Right forelimb (tissue), 1 donor: ENCODE measurements at regions not wholly inside any gene's neighbourhood (a gene's known extent, or its start where the extent isn't known, plus 50 kb on each side); places are given as distances from the start of the nearest gene placed in this dataset.

Experiments used
- DNase-seq: peaks from one replicate; pipeline ENCODE4 v3.0.0-alpha.2; 2018

DNA sequence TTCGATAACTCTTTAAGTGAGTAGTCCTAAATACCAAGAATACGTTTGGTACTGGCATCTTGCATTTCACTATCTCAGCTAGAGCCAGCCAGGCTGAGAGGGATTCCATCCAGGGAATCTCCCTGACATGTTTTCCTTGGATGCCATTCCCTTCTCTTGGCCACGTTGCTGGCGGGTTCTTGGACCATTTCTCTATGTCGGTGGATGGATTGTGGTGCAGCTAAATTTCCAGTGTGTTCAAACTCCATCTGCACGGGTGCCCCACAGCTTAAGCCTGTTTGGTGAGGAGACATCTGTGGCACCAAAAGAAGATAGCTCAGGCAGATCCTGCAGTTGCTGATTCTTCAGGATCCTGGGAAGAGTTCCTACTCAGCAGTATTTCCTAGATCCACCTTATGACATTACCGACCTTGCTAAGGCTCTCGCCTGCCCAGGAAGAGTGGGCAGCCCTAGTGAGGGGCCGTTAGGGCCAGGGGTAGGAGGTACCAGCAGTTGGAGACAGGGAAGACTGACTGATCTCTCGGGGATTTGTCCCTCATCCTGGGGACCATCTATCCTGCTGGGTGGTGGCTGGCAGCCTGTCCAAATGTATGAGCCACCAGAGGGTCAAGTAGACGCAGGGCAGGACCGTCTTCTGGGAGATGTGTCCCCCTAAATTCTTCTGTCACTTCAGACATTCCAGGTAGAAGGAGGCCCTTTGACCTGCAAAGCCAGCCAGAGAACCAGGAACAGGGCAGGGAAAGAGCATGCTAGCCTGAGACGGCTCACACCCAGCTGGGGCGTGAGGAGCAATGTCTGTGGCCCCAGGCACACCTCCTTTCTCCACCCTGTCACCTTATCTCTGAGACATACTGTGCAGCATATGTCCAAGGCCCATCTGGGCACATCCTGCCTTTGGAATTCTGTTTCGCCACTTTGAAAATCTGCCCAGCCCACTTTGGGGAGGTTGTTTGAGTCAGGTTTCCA is 72.6 kb upstream of the CAPRIN2 start:
- no peak for DNase-seq

DNA sequence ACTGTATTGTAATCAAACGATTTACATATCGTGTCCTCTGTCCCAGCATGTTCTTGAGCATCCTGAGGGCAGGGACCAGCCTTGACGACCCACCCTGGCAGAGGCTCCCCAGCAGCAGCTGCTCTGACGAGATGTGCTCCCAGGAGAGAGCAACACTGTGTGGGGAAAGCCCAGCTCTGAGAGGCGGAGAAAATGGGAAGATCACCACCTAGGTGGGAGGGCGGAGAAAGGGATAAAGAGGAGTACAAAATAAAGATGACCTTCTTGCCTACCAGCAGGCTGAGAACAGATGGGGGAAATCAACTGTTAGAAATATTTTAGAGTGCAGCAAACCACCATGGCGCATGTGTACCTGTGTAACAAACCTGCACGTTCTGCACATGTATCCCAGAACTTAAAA is 71.5 kb upstream of the CAPRIN2 start:
- DNase-seq = no peak

DNA sequence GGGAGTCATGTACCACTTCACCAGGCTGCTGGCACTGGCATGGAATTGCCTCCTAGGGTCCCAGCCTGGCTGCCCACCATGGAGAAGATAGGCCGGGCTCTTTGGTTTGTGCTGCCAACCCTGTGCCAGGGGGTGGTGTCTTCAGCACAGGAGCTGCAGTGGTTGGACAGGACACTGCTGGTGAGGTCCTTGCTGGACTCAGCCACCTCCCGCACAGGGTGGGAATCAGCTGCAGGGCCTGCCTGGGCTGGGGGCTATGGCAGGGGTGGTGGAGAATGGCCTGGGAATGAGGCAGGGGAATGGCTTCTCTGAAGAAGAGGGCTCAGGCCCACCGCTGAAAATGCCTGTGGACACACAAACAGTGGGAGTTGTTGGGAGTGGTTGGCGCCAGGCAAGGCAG is 70.6 kb upstream of the CAPRIN2 start:
- DNase-seq = no peak

DNA sequence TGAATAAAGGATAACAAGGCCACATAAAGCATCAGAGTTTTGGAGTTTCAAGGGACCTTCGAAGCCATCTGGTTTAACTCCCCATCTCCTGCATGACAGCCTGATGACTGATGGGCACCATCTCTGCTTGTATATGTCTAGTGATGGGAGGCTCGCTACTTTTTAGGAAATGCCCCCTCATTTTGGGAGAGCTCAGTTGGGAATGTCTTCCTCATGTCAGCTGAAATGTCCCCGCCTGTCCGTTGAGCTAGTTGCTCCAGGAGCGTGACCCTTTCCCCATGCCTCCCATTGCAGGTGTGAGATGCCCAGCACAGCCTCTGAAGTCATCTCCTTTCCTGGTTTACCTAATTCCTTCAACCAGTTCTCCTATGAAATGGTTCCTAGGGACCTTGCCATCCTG is 69.6 kb upstream of the CAPRIN2 start:
- DNase-seq = no peak

DNA sequence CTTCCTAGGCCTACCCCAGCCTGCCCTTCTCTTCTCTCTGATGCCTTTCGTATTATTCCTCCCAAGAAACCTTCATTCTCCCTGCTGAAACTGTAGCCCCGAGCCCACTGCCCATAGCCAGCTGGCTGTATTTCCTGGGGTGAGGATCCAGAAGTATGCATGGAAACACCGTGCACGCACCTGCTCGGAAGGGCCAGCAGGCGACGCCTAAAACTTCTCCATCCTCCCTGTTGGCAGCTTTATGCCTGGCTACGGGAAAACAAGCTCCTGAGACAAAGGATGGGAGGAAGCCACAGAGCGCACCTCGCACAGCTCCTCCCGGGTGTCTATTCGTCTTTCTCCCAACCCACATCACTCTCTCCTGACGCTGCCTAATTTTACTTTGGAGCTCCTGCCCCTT is 69.0 kb upstream of the CAPRIN2 start:
- DNase-seq = no peak

DNA sequence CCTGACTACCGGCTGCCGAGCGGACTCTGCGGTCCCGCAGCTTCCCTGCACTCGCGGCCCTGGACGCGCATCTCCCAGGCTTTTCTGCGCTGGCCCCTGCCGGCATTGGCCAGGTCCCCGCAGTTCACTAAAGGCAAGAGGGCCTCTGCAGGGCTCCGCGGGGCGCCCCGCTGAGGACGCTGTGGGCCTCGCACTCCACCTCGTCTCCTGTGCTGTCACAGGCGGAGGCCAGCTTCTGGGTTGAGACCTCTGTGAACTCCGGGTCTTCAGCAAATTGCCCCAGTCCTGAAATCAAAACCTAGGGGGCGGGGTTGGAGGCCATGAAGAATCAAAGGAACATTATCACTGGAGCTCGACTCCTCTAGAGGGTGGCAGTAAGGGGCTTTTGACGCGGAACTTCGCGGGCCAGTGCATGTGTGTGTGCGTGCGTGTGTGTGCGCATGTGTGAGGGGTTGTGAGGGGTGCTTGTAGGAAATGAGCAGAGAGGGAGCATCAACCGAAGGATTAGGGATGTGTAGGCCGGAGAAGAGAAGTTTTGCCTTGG is 68.5 kb upstream of the CAPRIN2 start:
- peak; percentile 70 for DNase-seq

DNA sequence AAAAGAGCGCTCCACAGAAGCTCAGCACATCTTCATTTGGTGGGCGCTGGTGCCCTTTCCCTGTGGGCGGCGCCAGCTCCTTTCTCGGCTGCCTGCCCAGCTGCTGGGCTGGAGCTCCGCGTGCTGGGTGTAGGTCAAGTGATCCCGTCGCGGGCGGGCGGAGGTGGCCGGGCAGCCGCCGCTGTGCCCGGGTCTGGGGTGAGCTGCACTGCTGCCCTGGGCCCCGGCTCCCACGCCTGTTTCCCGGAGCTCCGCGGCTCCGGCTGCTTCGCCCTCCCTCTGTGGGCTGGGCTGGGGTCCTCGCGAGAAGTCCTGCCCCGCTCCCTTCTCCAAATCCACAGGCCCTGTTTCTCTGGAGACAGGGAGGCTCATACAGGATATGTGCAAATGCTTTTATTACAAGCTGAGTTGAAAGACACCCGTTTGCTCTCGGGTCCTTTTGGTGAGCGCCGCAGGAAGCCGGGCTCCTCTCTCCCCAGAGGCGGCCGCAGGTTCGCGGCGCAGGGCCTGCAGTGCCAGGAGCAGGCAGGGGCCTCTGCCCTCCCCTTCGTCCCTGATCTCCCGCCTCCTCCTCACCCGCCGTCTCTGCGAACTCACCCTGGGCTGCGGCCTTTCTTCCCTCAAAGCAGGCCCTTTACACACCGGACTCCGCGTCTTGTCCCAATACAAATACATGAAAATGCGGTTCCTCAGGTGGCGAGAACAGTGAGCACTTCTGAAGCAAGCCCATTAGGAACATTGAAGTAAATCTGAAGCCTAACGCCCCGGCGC is 67.8 kb upstream of the CAPRIN2 start:
- DNase-seq = peak; percentile 83

DNA sequence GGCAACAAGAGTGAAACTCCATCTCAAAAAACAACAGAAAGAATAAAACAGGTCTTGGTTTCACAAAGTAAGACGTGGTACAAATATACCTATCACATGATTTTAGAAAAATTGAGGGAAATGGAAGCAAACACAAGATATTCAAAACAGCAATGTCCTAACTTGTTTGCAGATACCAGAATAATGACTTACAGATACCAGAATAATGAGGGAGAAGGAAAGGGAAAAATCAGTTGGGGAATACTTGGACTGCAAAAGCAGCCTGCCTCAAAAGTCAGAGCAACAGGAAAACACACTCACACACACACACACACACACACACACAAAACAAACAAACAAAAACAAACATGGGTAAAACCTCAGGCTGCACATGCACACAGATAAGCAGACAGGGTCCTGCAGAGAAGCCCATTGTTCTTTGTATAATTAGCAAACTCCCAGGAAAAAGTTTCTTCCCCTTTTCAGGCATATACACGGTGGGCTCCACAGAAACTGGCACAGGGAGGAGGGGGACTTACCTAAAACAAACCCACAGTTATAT is 65.7 kb upstream of the CAPRIN2 start:
- DNase-seq = no peak

DNA sequence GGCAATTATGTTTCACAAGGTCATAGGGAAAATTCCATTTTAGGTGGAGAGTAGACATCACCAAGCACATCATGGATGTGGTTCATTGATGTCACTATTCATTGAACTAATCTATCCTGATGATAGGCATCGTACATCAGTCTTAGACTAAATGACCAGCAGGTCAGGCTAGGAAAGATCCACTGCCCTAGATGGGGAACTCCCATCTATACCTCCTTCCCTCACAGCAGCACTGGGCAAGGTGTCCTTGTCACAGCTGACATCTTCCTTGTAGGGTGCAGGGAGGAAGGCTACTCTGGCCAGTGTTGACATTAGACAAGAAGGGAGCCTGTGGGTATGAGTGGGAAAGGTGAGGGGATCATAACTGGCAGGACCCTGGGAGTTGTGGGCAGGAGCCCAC is 63.8 kb upstream of the CAPRIN2 start:
- no peak for DNase-seq

DNA sequence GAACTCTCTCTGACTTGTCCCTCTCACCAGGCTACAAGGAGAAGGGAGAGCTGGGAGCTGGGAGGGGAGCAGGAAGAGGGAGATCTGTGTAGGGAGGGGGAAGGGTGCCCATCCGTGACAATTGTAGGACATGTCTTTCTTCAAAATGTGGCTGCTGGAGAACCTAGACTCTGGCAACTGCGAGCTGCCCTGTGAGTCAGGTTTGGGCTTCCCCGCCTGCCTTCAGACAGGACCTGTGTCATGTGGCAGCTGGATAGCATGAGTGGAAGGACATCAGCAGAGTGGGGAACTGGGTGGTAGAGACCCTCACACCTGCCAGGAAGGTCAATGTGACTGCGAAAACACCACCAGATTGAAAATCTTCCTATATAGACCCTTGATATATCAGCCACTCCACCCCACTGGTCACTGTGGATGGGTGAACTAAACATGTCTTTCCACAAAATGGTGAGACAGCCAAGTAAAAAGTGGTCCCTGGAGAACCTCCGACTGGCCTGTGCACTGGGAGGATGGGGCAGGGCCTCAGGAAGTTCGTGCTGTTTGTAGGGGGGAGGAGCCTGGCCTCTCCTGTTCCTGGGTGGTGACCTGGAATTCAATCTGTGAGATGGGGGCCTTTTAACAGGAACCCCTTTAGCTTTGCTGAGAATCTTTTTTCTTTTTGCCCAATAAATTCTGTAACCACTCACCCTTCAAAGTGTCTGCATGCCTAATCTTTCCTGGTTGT is 62.2 kb upstream of the CAPRIN2 start:
- no peak for DNase-seq

DNA sequence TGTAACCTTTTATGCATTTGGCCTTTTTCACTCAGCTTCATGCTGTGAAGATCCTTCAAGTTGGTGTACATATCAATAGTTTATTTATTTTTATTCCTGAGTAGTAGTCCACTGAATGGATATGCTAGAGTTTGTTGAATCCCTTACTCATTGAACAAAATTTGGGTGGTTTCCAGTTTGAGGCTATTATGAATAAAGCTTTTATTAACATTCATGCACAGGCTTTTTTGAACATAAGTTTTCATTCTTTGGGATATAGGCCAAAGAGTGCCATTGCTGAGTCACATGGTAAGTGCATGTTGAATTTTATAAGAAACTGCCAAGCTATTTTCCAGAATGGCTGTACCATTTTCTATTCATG is 59.5 kb upstream of the CAPRIN2 start:
- no peak for DNase-seq

DNA sequence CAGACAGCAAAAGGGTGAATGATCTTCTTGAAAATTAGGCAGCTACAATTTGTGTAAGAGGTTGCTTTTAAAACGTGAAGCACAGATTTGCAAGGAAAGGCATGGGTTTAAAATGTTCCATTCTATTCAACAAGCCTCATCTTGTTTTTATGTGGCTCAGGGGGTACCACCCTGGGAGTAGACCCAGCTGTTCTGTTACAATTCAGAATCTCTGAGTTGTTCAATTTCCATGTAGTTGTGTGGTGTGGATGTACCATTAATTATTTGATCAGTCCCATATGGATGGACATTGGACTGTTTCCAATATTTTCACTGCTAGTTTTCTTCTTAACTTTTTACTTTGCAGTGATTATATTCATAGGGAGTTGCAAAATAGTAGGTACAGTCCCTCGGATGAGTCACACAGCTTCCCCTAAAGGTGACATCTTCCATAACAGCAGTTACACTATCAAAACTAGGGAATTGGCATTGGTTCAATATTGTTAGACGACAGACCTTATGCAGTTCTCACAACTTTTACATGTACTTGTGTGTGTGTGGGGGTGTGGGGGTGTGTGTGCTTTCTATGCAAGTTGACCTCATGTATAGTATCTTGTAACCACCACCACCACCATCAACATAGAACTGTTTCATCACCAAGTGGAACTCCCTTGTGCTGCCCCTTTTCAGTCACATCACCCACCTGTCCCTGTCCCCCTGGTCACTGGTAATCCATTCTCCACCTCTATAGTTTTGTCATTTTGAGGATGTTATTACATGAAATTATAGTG is 59.0 kb upstream of the CAPRIN2 start:
- DNase-seq = no peak

DNA sequence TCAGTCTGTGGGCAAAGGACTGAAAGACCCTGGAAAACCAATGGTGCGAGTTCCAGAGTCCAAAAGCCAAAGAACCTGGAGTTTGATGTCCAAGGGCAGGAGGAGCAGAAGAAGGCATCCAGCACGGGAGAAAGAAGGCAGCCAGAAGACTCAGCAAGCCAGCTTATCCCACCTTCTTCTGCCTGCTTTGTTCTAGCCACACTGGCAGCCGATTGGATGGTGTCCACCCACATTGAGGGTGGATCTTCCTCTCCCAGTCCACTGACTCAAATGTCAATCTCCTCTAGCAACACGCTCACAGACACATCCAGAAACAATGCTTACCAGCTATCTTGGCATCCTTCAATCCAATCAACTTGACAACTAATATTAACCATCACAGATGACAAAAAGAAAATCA is 57.2 kb upstream of the CAPRIN2 start:
- DNase-seq = no peak

DNA sequence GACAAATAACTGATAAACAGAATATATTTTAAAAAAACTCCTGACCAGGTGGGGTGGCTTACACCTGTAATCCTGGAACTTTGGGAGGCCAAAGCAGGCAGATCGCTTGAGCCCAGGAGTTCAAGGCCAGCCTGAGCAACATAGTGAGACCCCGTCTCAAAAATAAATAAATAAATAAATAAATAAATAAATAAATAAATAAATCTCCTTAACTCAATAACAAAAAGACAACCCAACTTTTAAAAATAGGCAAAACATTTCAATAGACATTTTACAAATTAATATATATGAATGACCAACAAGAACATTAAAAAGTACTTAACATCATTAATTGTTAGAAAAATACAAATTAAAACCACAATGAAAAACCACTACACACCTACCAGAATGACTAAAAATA is 56.2 kb upstream of the CAPRIN2 start:
- DNase-seq = no peak

DNA sequence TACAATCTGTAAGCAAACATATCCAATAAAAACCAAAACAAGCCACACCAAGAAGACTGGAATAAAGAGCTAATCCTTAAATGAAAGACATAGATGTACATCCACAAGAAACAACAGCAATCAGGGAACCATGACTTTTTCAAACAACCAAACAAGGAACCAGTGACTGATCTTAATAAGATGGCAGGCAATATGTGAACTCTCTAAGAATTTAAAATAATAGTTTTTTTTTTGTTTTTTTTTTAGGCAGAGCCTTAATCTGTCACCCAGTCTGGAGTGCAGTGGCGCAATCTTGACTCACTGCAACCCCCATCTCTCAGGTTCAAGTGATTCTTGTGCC is 52.9 kb upstream of the CAPRIN2 start:
- DNase-seq = no peak

DNA sequence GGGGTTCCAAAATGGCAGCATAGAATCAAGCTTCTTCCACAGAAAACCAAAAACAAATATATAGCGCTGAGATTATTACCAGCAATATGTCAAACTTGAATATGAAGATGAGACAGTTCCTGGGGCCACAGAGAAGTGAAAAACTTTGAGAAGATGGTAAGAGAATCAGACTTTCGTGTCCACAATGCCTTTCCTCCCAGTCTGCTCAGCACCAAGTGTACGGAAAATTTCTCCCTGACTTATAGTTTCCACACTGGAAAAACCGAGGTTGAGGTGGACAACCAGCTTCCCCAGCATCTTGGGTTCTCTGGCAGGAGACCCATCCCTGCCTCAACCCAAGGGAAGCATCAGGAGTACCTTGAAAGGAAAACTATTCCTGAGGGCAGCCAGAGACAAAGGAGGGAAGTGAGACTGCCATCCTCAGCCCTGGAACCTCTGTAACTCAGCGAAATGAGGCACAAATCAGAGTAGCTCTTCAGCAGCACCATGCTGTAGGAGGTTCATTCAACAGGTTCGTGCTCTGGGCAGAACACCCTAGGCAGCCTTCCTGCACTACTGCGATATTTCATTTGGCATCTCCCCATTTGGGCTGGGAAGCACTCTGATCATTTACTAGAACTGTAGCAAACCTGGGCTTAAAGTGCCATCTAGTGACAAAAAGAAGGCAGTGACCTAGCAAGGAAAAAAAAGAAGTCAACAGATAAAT is 52.4 kb upstream of the CAPRIN2 start:
- DNase-seq = no peak

DNA sequence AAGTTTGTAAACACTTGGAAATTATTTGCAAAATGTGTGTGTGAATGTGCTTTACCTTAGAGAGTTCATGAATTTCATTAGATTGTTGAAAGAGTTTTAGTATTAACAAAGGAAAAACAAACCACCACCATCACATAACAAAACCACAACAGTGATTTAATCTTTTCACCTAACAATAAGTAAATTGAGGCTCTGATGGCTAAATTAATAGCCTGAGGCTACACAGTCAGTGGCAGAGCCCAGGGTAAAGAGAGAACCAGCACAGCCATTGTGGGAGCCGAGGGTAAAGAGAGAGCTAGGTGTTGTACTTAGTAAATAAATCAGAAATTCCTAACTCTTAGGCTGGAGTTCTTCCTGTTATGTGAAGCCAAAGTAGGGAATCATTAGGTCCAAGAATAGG is 51.2 kb upstream of the CAPRIN2 start:
- no peak for DNase-seq
